Glomerular visceral epithelial cell (primary cell): ENCODE measurements at regions not wholly inside any gene's neighbourhood (a gene's known extent, or its start where the extent isn't known, plus 50 kb on each side); places are given as distances from the start of the nearest gene placed in this dataset.
"Not testable (repeated sequence)": the region's sequence is repeated elsewhere in the genome, so short reads cannot be mapped to it uniquely, and the experiment has no call there.

Experiments used
- DNase-seq: peaks from one replicate; pipeline ENCODE4 v3.0.0-alpha.2; 2016; ENCODE audit errors: extremely low spot score

DNA sequence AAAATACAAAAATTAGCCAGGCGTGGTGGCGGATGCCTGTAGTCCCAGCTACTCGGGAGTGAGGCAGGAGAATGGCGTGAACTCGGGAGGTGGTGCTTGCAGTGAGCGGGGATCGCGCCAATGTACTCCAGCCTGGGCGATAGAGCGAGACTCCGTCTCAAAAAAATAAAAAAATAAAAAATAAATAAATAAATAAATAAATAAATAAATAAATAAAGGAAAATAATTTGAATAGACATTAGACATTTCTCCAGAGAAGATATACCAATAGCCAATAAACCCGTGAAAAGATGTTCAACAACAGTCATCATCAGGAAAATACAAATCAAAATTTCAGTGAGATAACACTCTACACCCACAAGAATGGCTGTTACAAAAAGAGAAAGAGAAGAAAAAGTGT lies 1302.4 kb upstream of the GYPC start:
- not testable (repeated sequence) for DNase-seq

DNA sequence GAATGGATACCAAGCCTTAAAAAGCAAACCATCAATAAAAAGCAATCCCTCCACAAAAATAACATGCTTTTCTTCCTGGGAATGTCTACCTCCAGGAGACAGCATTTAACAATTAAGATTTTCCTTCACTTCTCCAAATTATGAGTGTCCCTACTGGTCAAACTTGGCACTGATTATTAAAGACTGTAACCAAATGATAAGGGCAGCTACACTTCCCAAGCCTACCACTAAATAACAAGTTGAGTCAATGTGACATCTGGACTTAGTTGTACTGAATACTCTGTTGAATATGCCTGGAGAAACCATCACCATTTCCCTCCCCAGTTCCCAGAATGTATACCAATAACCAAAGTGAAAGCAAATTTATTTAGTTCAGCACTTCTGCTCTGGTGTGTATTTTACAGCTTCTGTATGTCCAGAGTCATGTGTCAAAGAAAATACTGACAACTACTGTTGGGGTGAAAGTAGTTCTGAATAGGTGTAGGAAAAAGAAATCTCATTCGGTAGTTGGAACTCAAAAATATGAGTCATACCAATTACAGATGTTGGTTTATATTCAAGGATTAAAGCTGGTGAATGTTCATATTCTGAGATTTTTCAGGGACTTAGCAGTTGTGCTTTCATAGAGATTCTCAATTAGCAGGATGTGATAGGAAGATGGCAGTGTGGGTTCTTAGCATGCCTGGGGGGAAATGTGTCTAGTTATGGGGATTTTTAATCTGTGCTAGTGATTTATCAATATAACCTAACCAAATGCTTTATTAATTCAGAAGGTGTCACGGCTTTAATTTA lies 1291.6 kb upstream of the GYPC start:
- DNase-seq: no peak

- no peak for DNase-seq
Measured at GRCh38 chr2:125364984-125365265, 1291.0 kb upstream of the GYPC start.

DNA sequence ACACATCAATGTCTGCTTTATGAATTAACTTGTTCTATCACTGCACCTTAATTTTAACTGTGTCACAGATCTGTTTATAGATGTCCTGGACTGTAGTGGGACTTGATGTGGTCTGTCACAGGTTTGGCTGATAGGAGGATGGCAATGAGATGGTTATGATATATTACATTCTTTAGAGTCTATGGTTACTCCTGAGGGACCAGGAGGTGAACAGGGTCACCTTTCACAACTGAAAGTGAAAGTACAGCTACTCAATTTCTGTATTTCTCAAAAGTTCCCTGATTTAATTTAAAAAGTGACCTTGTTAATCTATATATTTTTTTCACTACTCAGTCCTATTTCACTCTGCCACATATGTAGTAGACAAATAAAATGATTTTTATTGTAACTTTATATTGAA lies 1284.1 kb upstream of the GYPC start:
- DNase-seq: no peak

GRCh38 chr2:125373293-125373692 lies 1282.7 kb upstream of the GYPC start:
- no peak for DNase-seq

DNA sequence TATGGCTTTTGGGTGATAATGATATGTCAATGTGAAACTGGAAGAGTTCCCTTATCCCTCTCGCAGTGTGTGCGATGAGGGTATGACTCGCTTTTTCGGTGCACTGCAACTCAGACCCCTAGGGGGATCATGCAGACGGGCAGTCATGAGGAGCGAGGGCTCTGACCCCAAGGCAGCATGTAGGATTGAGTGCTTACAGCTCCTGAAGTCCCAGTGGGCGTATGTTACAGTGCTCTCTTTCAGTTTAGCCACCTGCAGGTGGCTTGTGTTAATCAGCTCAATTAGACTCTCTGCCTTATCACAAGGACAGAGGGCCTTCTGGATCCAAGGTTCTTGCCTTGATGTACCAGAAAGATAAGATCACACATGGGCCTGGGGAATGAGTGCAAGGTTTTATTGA lies 1269.9 kb upstream of the GYPC start:
- DNase-seq: no peak

- DNase-seq: no peak
Measured at GRCh38 chr2:125397535-125398251, 1258.3 kb upstream of the GYPC start.

- DNase-seq: no peak
Measured at GRCh38 chr2:125398738-125399524, 1257.0 kb upstream of the GYPC start.

DNA sequence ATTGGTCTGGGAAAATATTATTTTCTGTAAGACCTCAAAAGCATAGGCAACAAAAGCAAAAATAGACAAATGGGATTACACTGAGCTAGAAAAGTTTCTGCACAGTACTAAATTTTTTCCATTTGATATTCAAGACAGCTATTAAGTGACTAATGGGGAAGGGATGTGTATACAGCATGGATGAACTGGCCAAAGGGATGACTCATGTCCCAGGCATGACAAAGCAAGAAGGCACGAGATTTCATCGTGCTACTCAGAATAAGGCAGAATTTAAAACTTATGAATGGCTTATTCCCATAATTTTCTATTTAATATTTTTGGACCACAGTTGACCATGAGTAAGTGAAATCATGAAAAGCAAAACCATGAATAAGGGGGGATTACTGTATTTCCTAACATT lies 1250.1 kb upstream of the GYPC start:
- DNase-seq: peak; percentile 63

GRCh38 chr2:125408874-125409538 lies 1247.0 kb upstream of the GYPC start:
- no peak for DNase-seq

GRCh38 chr2:125418483-125418882 lies 1237.5 kb upstream of the GYPC start:
- no peak for DNase-seq

DNA sequence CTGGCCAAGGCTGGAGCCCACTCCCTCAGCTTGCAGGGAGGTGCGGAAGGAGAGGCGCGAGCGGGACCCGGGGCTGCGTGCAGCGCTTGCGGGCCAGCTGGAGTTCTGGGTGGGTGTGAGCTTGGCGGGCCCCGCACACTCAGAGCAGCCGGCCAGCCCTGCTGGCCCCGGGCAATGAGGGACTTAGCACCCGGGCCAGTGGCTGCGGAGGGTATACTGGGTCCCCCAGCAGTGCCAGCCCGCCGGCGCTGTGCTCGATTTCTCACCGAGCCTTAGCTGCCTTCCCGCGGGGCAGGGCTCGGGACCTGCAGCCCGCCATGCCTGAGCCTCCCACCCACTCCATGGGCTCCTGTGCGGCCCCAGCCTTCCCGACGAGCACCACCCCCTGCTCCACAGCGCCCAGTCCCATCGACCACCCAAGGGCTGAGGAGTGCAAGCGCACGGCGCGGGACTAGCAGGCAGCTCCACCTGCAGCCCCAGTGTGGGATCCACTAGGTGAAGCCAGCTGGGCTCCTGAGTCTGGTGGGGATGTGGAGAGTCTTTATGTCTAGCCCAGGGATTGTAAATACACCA lies 1233.7 kb upstream of the GYPC start:
- not testable (repeated sequence) for DNase-seq

GRCh38 chr2:125424266-125424785 lies 1231.6 kb upstream of the GYPC start:
- DNase-seq: no peak

DNA sequence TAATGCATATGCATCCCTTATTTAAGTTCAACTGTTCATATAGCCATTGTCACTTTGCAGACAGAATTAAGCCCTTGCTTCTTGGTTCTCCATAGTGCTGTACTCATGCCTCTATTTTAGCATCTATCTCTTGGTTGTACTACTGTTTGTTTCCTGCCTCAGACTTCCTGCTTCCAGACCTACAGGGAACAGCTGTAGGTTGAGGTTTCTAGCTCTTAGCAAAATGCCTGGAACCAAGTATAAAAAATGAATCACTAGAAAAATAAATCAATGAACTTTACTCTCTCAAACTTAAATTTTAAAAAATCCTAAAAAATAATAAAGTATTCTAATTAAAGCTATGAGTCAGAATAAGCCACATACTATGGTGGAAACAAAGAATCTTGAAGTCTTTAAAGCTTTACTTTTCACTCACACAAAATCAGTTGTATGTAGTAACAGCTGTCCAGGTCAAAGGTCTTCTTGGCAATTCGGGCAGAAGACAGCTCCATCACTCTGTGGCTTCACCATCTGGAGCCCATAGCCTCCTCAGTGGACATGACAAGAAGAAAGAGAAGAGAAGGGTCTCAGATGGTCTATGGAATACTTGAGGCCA lies 1228.1 kb upstream of the GYPC start:
- DNase-seq: no peak

DNA sequence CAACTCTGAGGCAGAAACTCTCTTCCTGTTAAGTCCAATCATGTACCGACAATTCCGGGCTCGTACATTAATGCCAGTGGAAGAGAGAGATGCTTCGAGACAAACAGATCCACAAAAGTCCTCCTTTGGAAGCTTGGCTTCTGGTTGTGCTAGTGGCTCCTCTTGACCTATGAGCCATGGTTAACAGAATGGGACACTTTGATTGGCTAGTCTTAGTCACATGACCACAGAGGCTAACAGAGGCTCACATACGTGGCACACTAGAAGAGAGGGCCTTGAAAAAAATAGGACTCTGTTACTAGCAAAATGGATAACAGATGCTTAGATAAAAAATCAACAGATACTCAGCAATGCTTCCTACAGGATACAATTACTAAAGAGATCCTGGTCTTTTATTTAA lies 1211.9 kb upstream of the GYPC start:
- DNase-seq: no peak

- no peak for DNase-seq
Measured at GRCh38 chr2:125445495-125445894, 1210.5 kb upstream of the GYPC start.

DNA sequence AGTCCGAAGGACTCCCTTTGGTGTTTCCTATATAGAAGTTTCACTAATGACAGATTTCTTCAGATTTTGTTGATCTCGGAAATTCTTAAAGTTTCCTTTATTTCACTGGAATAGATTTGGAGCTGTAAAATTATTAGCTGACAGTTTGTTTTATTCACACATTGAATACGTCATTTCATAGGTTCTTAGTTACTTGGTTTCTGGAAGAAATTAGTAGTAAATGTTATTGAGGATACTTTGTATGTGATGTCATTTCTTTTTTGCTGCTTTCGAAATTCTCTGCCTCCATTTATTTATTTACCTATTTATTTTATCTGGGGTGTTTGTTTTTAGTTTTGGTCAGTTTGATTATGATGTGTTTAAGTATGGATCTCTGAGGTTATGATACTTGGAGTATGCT lies 1205.9 kb upstream of the GYPC start:
- DNase-seq: no peak

- DNase-seq: no peak
Measured at GRCh38 chr2:125455110-125455509, 1200.8 kb upstream of the GYPC start.

DNA sequence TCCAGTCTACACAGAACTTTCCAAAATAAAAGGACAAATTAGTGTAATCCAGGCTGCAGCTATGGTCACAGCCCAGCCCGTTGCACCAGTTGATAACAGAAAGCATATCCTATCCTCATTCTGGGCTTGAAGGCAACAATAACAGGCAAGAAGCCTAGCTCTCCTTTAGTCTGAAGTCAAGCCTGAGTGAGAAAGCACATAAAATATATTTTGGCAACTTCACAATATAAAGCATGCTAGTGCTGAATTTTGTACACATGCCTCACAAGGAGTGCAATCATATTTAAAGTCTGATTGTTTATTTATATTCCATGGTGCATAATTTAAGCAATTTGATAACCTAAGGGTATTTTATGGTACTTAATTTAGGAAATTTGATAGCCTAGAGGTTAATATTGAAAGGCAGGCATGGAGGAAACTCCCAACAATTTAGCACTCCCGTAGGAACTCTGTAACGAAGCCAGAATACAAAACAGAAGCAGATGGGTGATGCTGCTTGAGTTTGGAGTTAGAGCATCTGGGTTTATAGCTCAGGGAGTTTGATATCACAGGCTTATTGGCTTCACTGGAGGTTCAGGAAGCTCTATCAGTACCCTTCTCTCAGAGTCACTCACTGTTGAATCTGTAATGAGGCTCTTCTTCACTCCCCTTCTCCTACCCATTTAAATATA lies 1199.1 kb upstream of the GYPC start:
- no peak for DNase-seq

- DNase-seq: no peak
Measured at GRCh38 chr2:125471963-125472362, 1184.0 kb upstream of the GYPC start.

GRCh38 chr2:125479143-125479636 lies 1176.8 kb upstream of the GYPC start:
- no peak for DNase-seq
